IPS-18c (cell line): ENCODE measurements at regions not wholly inside any gene's neighbourhood (a gene's known extent, or its start where the extent isn't known, plus 50 kb on each side); places are given as distances from the start of the nearest gene placed in this dataset.
A peak's percentile ranks its signal among the peaks of the same experiment; 100 is the strongest.

ENCODE experiments used
- H3K4me3 ChIP-seq: 2 replicates; pipeline ENCODE4 v1.7.0; 2013; ENCODE audit warnings: low read depth, mild to moderate bottlenecking, low read length, moderate library complexity; ENCODE audit not compliant: insufficient read depth
- H3K9me3 ChIP-seq: one replicate; pipeline ENCODE4 v1.6.1; 2013; ENCODE audit warnings: mild to moderate bottlenecking, low read length, moderate library complexity; ENCODE audit not compliant: control insufficient read depth, insufficient read depth

DNA sequence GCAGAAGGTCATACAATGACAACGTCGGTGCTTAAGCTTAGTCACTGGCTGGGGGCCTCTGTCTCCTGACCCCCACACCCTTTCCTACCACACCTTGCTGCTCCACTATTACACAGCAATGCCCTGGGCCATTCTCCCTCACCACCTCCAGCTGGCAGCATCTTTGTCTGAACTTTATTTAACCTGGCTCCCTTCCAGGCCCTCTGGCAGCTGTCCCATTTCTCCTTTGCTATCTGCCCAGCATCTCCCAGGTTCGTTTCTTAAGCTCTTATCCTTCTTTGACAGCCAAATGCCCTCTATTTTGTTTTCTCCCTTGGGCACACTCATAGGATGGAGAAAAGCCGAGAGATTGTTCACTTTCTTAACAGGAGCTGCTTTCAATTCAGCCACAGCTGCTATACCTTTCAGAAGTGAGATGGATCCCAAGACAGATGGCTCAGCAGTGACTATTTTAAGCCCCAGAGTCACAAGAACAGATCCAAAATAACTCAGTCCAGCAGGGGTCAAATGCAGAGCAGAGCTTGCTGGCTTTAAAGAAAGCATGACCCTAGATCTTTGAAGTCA is 1277.1 kb upstream of the AUTS2 start:
- Histone ChIP-seq H3K4me3 (no peak overlapping the region), H3K9me3 (peaks cover 31% of the 10 kb centered on the region)

DNA sequence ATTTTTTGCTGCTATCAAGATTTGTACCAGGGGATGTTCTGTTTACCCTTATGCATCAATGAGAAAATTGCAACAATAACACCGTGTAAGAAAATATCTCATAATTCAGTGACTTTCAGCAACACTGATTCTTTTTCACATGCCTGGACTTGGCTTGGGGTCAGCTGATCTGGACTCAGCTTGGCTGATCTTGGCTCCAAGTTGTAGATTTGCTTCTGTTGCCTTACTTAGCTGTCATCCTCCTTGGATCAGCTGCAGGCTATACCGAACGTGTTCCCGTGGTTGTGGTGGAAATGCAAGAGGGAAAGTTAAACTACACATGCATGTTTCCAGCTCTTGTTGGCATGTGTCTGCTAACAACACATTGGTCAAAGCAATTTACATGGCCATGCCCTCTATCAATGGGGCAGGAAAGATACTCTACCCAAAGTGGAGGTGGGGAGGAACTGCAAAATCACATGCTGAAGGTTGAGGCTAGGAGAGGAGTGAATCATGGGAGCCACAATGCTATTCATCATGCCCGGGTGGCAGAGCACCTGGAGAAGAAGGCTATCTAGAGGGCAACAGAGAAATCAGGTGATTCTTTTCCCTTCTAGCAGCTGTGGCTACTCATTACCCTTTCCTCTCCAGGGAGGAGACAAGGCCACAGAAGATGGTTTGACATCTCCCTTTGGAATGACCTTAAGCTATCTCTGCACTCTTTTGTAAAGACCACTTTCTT is 1276.3 kb upstream of the AUTS2 start:
- no peak overlapping the region for H3K4me3 ChIP-seq
- H3K9me3 ChIP-seq: peaks cover 33% of the 10 kb centered on the region

DNA sequence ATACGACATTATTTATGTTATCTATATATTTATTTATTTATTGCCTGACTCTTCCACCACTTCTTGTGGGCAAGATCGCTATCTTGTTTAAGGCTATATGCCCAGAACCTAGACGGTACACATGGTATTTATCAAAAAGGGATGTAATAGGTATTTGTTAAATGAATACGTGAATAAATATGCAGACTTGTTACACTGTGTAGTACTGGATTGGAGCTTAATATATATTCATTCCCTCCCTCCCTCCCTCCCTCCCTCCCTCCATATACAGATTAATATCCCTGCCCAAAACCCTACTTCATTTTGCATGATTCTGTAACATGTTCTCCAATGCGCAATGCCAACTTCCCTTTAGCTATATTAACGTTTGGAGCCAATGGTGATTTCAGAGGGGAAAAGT is 1273.7 kb upstream of the AUTS2 start:
- peak overlapping the region; percentile 15; the same call in 1 of the 2 replicates for H3K4me3 ChIP-seq
- peaks cover 34% of the 10 kb centered on the region for H3K9me3 ChIP-seq

DNA sequence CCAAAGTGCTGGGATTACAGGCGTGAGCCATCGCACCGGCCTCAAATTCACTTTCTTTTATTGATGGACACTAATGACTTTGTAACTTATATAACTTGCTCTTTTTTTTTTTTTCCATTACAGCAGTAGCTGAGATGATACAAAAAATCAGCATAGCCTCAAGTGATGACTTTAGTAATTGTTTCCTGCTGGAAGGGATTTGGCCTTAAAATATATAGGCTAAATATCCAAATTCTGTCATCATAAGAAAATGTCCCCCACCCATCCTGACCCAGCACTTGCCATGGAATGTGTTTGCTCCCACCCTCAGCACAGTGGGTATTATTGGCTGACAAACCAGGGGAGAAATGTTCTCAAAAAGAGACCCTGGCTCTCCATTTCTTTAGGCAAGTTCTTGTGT is 1264.1 kb upstream of the AUTS2 start:
- no peak overlapping the region for H3K4me3 ChIP-seq

DNA sequence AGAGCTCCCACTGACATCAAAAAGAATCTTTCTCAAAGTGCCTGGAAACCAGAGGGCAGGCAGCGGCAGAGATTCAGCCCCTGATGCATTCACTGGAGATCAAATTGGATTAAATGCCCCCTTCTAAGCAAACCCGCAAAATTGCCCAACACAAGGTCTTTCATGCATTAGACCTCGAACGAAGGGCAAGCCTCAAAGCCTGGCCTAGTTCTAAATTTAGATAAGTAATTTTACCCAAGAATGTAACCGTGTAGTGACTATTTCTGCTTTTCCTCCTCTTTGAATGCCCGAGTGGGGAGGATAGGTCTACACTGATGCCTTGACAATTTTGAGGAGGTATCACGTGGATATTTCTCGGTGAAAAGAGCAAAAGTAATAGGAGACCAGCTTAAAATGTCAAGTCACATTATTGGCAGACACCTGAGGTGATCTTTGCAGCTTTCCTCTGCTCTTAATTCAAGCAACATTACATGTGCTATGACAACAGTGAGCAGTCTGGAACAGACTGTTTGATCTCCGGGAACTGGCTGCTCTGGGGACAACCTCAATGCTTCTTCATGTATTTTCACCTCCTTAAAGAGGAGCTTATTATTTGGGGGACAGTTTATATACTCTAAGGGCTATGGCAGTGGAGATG is 1263.5 kb upstream of the AUTS2 start:
- H3K9me3 ChIP-seq: peaks cover 22% of the 10 kb centered on the region
- no peak overlapping the region for H3K4me3 ChIP-seq

More for the DNA sequence above, 1264.1 kb upstream of the AUTS2 start:
- peaks cover 24% of the 10 kb centered on the region for H3K9me3 ChIP-seq

DNA sequence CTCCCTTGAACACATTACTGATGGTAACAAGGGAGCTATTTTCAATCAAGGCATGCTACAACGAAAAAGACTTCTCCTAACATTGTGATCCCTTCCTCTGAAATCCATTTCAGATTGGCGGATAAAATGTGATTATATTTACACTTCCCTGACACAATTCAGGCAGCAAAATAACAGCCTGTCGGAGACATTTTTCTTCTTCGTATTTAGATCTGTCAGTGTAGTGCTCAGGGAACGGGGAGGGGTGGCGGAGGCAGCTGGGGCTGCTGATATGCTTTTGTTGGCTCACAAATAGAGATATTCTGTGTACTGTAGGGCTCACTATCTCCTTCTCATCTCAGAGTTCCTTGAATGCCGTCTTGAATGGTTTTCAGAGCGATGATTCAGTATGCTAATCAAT is 1261.7 kb upstream of the AUTS2 start:
- Histone ChIP-seq H3K9me3 (peaks cover 18% of the 10 kb centered on the region), H3K4me3 (no peak overlapping the region)

DNA sequence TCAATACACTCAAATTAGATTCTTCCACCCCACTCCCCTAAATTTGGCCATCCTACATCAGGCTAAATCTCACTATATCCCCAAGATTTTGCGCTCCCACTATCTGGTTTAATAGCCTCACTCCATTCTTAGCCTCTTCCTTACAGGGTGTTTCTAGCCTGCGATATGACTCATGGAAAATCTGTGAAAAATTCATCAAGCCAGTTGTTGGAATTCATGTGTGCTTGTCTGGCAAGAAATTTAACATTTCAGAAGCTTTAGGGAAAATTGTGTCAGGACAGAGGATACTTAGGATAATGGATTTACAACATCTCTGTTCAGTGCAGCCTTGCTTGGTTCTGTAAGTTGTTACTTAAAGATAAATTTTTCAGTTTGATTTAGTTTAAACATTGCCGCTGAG is 1249.9 kb upstream of the AUTS2 start:
- H3K9me3 ChIP-seq: peaks cover 24% of the 10 kb centered on the region
- no peak overlapping the region for H3K4me3 ChIP-seq

DNA sequence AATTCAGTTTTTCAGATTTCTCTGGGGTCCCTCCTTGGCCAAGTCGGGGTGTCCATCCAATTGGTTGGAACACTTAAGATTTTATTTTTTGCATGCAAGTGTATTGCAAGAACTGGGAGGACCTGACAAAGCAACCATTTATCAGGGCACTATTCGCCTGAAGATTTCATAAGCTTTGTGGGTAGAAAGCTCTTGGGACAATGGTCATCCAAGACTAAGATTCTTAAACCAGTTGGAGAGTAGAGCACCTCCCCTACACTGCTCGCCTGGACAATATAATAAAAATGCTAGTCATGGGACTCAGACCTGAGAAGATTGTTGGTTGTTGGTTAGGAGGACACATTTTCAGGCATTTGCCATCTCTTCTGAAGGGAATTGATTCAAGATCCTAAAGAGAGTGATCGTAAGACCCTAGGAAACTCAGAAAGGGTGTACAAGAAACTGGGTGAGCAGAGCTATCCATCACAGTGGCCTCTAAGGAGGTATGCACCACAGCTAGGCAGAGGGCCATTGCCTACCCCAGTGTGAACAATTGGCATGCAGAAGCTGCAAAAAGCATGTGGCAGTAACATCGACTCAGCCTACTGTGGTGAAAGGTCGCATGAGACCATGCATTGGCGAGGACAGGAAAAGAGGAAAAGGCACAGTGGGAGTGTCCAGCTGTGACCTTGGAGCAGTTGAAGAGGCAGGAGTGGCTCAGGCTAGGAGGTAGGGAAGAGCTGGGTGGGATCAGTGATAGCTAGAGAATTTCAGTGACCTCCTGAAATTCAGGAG is 1235.3 kb upstream of the AUTS2 start:
- Histone ChIP-seq H3K4me3 (no peak overlapping the region), H3K9me3 (peaks cover 29% of the 10 kb centered on the region)

DNA sequence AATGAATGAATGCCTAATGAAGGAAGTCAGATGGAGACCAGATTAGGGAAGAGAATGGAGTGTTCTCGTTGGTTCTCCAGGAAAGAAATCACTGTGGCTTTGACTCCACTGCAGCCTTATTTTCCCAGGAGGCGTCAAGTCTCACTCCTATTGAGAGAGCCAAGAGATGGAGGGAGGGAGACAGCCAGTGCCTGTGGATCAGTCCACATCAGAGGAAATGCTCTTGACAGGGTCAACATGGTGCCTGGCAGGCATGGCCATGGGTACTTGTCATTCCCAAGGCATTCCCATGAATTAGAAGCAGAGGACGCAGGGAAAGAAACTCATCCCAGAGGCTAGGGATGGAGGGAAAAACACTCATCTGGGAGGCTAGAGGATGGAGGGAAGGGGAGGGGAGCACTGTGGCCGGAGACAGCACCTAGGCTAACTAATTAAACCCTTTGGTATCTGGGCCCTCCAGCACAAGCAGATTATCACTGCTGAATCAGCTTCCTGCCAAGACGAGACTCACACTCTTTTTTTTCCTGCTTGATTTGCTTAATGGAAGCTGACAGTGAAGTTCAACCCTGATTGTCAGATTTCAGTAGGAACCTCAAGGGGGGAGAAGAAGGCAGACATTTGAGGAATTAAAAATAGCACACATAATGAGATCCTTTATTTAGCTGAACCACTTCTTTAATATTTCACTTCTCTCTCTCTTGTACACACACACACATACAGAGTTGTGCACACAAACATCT is 1233.2 kb upstream of the AUTS2 start:
- Histone ChIP-seq H3K4me3 (no peak overlapping the region), H3K9me3 (peaks cover 36% of the 10 kb centered on the region)

DNA sequence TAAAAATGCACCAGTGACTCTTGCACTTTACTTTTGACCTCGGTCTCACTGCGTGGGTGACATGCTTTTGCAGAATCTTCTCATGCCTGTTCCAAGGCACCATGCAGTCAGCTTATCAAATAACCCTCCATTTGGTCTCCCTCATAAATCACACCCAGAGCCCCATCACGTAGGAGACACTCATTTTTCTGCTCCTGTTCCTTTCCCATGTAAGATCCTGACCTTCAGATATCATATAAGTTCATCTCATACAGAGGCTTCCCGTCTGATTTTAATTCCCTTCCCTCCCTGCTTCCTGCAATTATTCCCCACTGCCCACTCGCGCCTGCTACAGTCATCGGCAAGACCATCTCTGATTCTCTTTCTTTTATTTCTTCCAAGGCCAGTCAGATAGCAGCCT is 1226.3 kb upstream of the AUTS2 start:
- no peak overlapping the region for H3K4me3 ChIP-seq
- peaks cover 26% of the 10 kb centered on the region for H3K9me3 ChIP-seq

DNA sequence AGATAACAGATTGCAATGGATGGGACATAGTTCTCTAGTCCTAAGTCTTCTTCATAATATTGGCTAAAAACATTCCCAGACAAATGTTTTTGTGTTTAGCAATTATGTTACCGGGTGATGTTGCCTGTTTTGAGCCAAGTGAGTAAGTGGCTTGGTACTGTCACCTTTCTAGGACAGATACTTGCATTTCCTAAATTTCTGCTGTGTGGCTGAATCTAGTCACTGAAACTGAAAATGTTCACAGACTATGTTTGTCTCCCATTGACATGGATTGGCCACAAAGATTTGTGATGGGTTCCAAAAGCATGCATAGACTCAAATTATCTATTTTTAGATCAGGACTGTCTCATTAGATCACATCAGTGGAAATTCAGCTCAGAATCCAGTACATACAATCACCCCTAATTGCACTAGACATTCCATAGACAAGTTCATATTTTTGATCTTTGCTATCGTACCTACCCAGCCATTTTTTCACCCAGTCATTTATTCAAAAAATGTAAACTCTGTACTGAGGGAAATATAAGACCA is 1222.1 kb upstream of the AUTS2 start:
- peaks cover 11% of the 10 kb centered on the region for H3K9me3 ChIP-seq
- H3K4me3 ChIP-seq: no peak overlapping the region

DNA sequence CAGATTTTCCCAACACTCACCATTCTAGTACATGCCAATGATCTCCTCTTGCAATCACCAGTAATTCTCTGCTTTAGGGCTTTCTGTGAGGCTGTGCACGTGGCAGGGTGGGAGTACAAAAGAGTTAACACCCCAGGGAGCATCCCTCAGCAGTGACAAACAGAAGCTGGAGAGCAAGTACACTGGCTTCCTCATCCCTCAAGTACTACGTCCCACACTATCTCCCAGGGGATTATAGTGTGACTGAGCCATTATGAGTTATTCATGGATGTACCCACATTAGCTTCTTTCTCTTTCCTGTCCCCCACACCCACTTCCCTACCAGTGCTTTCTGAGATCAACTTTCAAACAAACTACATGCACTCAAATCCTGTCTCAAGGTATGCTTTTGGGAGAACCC is 1216.5 kb upstream of the AUTS2 start:
- Histone ChIP-seq H3K9me3 (peaks cover 5% of the 10 kb centered on the region), H3K4me3 (no peak overlapping the region)

DNA sequence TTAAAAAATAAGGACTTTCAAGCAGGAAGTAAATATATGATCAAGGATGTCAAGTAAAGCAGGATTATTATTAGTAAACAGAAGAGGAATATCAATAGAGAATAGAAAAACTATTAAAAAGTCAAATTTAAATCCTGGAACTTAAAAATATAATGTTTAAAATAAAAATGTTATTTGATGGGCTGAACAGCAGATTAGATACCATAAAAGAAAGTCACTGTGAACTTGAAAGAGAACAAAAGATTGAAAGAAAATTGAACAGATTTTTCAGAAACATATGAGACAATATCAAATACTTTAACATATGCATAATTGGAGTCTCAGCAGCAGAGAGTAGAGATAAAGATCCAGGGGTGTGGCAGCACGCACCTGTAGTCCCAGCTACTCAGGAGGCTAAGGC is 1213.7 kb upstream of the AUTS2 start:
- H3K9me3 ChIP-seq: peaks cover 7% of the 10 kb centered on the region
- no peak overlapping the region for H3K4me3 ChIP-seq

DNA sequence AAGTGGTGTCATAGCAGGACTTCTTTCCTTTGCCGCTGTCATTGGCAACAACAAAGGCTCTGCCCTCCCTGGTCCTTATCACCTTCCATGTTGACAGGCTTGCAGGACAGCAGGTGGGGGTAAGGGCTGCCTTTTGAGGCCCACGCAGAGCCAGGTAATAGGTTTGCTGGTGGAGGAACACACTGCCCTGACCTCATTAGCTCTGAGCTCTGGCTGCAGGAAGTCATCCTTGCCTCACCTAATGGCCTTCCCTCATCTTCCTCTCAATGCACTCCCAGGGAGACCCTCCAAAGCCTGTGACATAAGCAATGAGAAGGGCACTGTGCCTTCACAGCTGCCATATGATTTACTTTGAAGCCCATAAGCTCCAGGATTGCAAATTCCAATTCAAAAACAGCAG is 1205.2 kb upstream of the AUTS2 start:
- Histone ChIP-seq H3K4me3 (no peak overlapping the region), H3K9me3 (peaks cover 23% of the 10 kb centered on the region)

DNA sequence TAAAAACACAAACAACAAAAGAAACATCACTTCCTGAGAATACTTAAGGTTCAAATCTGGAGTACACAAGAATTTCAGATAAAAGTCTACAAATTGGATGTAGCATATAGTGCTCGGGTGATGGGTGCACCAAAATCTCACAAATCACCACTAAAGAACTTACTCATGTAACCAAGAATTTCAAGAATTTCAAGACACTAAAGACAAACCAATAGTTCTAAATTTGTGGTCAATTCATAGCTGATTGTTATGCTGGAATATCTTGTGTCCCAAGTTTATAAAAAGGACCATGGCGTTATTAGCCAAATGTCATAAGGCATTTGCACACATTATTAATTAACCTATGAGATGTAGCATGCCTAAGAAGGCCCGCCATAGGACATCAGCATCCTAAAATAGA is 1204.1 kb upstream of the AUTS2 start:
- Histone ChIP-seq H3K9me3 (peaks cover 22% of the 10 kb centered on the region), H3K4me3 (no peak overlapping the region)

DNA sequence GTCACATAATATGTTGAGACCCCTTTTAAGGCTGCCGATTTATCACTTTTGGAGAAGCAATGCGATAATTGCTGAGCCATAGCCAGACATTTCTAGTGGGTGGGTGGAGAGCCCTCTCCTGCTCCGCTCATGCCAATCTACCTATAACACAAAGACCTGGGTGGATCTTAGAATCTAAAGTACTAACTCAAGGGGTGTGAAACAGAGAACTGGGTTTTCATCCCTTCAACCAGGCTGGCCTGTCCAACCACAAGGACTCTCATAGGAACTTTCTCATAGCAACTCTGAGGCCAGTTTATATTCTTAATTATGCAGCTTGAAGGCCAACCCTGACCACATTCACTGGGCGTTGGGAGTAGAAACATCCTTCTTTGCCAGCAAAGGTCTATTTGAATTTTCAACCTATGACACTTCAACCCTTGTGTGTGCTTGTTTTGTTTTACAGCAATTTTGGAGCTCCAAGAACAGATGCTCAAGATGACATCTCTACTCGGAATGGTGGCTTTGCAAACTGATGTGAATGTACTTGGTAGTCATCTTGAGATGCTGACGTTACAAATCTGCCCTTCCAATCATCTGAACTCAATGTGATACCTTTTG is 1198.2 kb upstream of the AUTS2 start:
- Histone ChIP-seq H3K4me3 (no peak overlapping the region), H3K9me3 (peaks cover 30% of the 10 kb centered on the region)

DNA sequence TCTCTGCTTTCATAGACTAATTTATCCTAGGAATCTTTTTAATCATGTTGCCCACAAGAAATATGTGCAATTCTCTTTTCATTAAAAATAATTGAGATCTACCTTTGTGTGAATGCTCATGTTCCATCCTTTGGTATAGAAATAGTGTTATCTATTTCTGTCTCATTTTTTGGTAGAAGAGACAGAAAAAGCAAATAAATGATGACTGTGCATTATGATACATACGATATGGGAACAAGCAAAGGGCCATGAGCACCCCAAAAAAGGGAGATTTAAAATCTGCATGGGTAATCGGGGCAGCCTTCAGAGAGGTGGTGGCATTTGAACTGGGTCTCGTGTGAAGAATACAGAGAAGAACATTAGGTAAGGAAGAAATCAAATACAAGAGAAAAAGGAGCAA is 1197.5 kb upstream of the AUTS2 start:
- H3K4me3 ChIP-seq: no peak overlapping the region
- H3K9me3 ChIP-seq: peaks cover 31% of the 10 kb centered on the region
